HUES48 (cell line): ENCODE measurements at regions not wholly inside any gene's neighbourhood (a gene's known extent, or its start where the extent isn't known, plus 50 kb on each side); places are given as distances from the start of the nearest gene placed in this dataset.

Experiments used
- H3K27ac ChIP-seq: one replicate; pipeline ENCODE4 v1.7.0; 2013; ENCODE audit warnings: low read depth, low read length, inconsistent platforms
- H3K27me3 ChIP-seq: 2 replicates; pipeline ENCODE4 v1.6.1; 2013; ENCODE audit warnings: mild to moderate bottlenecking, low read length; ENCODE audit not compliant: control insufficient read depth, insufficient read depth
- H3K36me3 ChIP-seq: 2 replicates; pipeline ENCODE4 v1.6.1; 2013; ENCODE audit warnings: low read length; ENCODE audit not compliant: control insufficient read depth, insufficient read depth
- H3K4me1 ChIP-seq: 2 replicates; pipeline ENCODE4 v1.6.1; 2013; ENCODE audit warnings: mild to moderate bottlenecking, low read length; ENCODE audit not compliant: control insufficient read depth, insufficient read depth
- H3K4me3 ChIP-seq: 2 replicates; pipeline ENCODE4 v1.5.1; 2013; ENCODE audit warnings: mild to moderate bottlenecking, low read depth, low read length
- H3K9ac ChIP-seq: 2 replicates; pipeline ENCODE4 v1.6.1; 2013; ENCODE audit warnings: mild to moderate bottlenecking, low read depth, low read length, moderate library complexity
- H3K9me3 ChIP-seq: 2 replicates; pipeline ENCODE4 v1.6.1; 2013; ENCODE audit warnings: low read length; ENCODE audit not compliant: control insufficient read depth, insufficient read depth

- H3K36me3 ChIP-seq: no peaks in the 10 kb centered on the region
- no peak overlapping the region for H3K9ac ChIP-seq
- no peaks in the 10 kb centered on the region; the same call in 1 of the 2 replicates for H3K9me3 ChIP-seq
- no peaks in the 10 kb centered on the region for H3K27me3 ChIP-seq
- H3K4me3 ChIP-seq: no peak overlapping the region
- no peak overlapping the region for H3K27ac ChIP-seq
- H3K4me1 ChIP-seq: peaks cover 7% of the 10 kb centered on the region
Measured at GRCh38 chr2:125272651-125273050, 1247.6 kb downstream of the CNTNAP5 start.

- peaks cover 7% of the 10 kb centered on the region for H3K4me1 ChIP-seq
- no peak overlapping the region for H3K9ac ChIP-seq
- no peaks in the 10 kb centered on the region for H3K27me3 ChIP-seq
- no peaks in the 10 kb centered on the region for H3K36me3 ChIP-seq
- H3K4me3 ChIP-seq: no peak overlapping the region
- H3K9me3 ChIP-seq: no peaks in the 10 kb centered on the region; the same call in 1 of the 2 replicates
- no peak overlapping the region for H3K27ac ChIP-seq
Measured at GRCh38 chr2:125274718-125275117, 1249.6 kb downstream of the CNTNAP5 start.

- no peaks in the 10 kb centered on the region for H3K27me3 ChIP-seq
- H3K36me3 ChIP-seq: no peaks in the 10 kb centered on the region
- no peak overlapping the region for H3K9ac ChIP-seq
- no peak overlapping the region for H3K4me3 ChIP-seq
- no peaks in the 10 kb centered on the region for H3K4me1 ChIP-seq
- no peaks in the 10 kb centered on the region; the same call in 1 of the 2 replicates for H3K9me3 ChIP-seq
- H3K27ac ChIP-seq: no peak overlapping the region
Measured at GRCh38 chr2:125280265-125280664, 1255.2 kb downstream of the CNTNAP5 start.

- no peaks in the 10 kb centered on the region for H3K4me1 ChIP-seq
- H3K9me3 ChIP-seq: no peaks in the 10 kb centered on the region
- no peaks in the 10 kb centered on the region for H3K36me3 ChIP-seq
Measured at GRCh38 chr2:125281242-125281641, 1256.2 kb downstream of the CNTNAP5 start.

GRCh38 chr2:125296742-125297141 lies 1271.7 kb downstream of the CNTNAP5 start:
- no peaks in the 10 kb centered on the region for H3K9me3 ChIP-seq
- no peak overlapping the region for H3K9ac ChIP-seq
- H3K4me3 ChIP-seq: no peak overlapping the region
- no peaks in the 10 kb centered on the region for H3K27me3 ChIP-seq
- no peak overlapping the region for H3K27ac ChIP-seq
- H3K36me3 ChIP-seq: no peaks in the 10 kb centered on the region
- H3K4me1 ChIP-seq: no peaks in the 10 kb centered on the region

More at GRCh38 chr2:125281242-125281641, 1256.2 kb downstream of the CNTNAP5 start:
- Histone ChIP-seq H3K27ac (no peak overlapping the region), H3K4me3 (no peak overlapping the region), H3K9ac (no peak overlapping the region), H3K27me3 (no peaks in the 10 kb centered on the region)

GRCh38 chr2:125310657-125311364 lies 1285.7 kb downstream of the CNTNAP5 start:
- Histone ChIP-seq H3K4me3 (no peak overlapping the region), H3K9me3 (no peaks in the 10 kb centered on the region), H3K36me3 (no peaks in the 10 kb centered on the region)

GRCh38 chr2:125312342-125312741 lies 1287.3 kb downstream of the CNTNAP5 start:
- no peaks in the 10 kb centered on the region for H3K27me3 ChIP-seq

More at GRCh38 chr2:125310657-125311364, 1285.7 kb downstream of the CNTNAP5 start:
- no peaks in the 10 kb centered on the region for H3K4me1 ChIP-seq
- no peak overlapping the region for H3K9ac ChIP-seq
- H3K27me3 ChIP-seq: no peaks in the 10 kb centered on the region
- H3K27ac ChIP-seq: no peak overlapping the region

GRCh38 chr2:125313806-125314205 lies 1288.7 kb downstream of the CNTNAP5 start:
- Histone ChIP-seq H3K4me1 (no peaks in the 10 kb centered on the region), H3K9me3 (no peaks in the 10 kb centered on the region), H3K36me3 (no peaks in the 10 kb centered on the region), H3K27me3 (no peaks in the 10 kb centered on the region), H3K27ac (no peak overlapping the region), H3K4me3 (no peak overlapping the region), H3K9ac (no peak overlapping the region)

More at GRCh38 chr2:125312342-125312741, 1287.3 kb downstream of the CNTNAP5 start:
- no peak overlapping the region for H3K4me3 ChIP-seq
- no peaks in the 10 kb centered on the region for H3K4me1 ChIP-seq
- no peaks in the 10 kb centered on the region for H3K36me3 ChIP-seq
- no peak overlapping the region for H3K27ac ChIP-seq
- H3K9me3 ChIP-seq: no peaks in the 10 kb centered on the region
- no peak overlapping the region for H3K9ac ChIP-seq

GRCh38 chr2:125318740-125319139 lies 1293.7 kb downstream of the CNTNAP5 start:
- Histone ChIP-seq H3K27me3 (no peaks in the 10 kb centered on the region), H3K27ac (no peak overlapping the region), H3K9me3 (no peaks in the 10 kb centered on the region), H3K4me3 (no peak overlapping the region), H3K4me1 (no peaks in the 10 kb centered on the region), H3K36me3 (no peaks in the 10 kb centered on the region), H3K9ac (no peak overlapping the region)

- Histone ChIP-seq H3K9me3 (no peaks in the 10 kb centered on the region), H3K9ac (no peak overlapping the region), H3K27ac (no peak overlapping the region), H3K27me3 (no peaks in the 10 kb centered on the region), H3K36me3 (no peaks in the 10 kb centered on the region), H3K4me3 (no peak overlapping the region), H3K4me1 (no peaks in the 10 kb centered on the region)
Measured at GRCh38 chr2:125324273-125324672, 1299.2 kb downstream of the CNTNAP5 start.

- Histone ChIP-seq H3K9me3 (no peaks in the 10 kb centered on the region), H3K4me3 (no peak overlapping the region), H3K27me3 (no peaks in the 10 kb centered on the region), H3K9ac (no peak overlapping the region), H3K4me1 (no peaks in the 10 kb centered on the region), H3K36me3 (no peaks in the 10 kb centered on the region), H3K27ac (no peak overlapping the region)
Measured at GRCh38 chr2:125330133-125330532, 1305.0 kb downstream of the CNTNAP5 start.
